K562 (cell line): ENCODE measurements at regions not wholly inside any gene's neighbourhood (a gene's known extent, or its start where the extent isn't known, plus 50 kb on each side); places are given as distances from the start of the nearest gene placed in this dataset.

ENCODE experiments used
- ATAC-seq: fragments of 200-7000 bp; cut with Tn5 transposase; 3 replicates; pipeline ENCODE4 v1.9.1; 2020; ENCODE audit warnings: moderate library complexity
- BruUV-seq: library from RNA; stranded (reverse); fragments of 400-500 nt; replicated peaks from 2 replicates; lab custom pipeline; 2021; lab: Mats Ljungman, UMichigan
- CTCF ChIA-PET: fragments of 300-600 bp; formaldehyde crosslinking; extraction: SDS; loops from one replicate; lab custom pipeline; 2021; ENCODE audit warnings: low intra/inter-chr PET ratio; lab: Yijun Ruan, JAX
- POLR2A ChIA-PET: fragments of 300-600, 350-650 bp; sonication (Branson Sonifier 250); formaldehyde crosslinking; extraction: SDS; loops from one replicate; lab custom pipeline; 2021; ENCODE audit warnings: antibody characterized with exemption, inconsistent platforms; lab: Yijun Ruan, JAX
- DNase-seq, 4 experiments: peaks; one replicate each; pipeline versions ENCODE4 v3.0.0 to v3.0.0-alpha.2; 2011 to 2018; ENCODE audit warnings: low spot score in 3 of 4, mixed read lengths in 3 of 4; ENCODE audit errors: extremely low read depth in 1 of 4
- FAIRE-seq: peaks from 2 replicates; lab custom pipeline; 2011; peaks lifted over from hg19 to GRCh38; lab: Jason Lieb, UNC
- H2AFZ ChIP-seq: 2 replicates; pipeline ENCODE4 v1.6.0; 2011; ENCODE audit warnings: low read depth, low read length, control low read depth, inconsistent platforms
- H3K27ac ChIP-seq: fragments of 200-600 bp; 3 replicates; pipeline ENCODE4 v1.8.0; 2011; ENCODE audit warnings: low read depth, mild to moderate bottlenecking, control low read depth, inconsistent platforms, low read length, moderate library complexity, mixed read lengths; ENCODE audit errors: extremely low read depth
- H3K27me3 ChIP-seq, 2 experiments: fragments of 300-600 bp in 1 of 2; 2 replicates in 1 of 2; 3 replicates in 1 of 2; pipeline versions ENCODE4 v1.6.0 to v1.8.0; 2011; ENCODE audit warnings: inconsistent platforms in 2 of 2, low read length in 2 of 2, mild to moderate bottlenecking in 1 of 2, mixed read lengths in 1 of 2, moderate library complexity in 1 of 2; ENCODE audit not compliant: control insufficient read depth in 2 of 2, insufficient read depth in 2 of 2
- H3K36me3 ChIP-seq: fragments of 300-600 bp; 3 replicates; pipeline ENCODE4 v1.8.0; 2011; ENCODE audit warnings: mild to moderate bottlenecking, low read length, inconsistent platforms; ENCODE audit not compliant: control insufficient read depth, insufficient read depth
- H3K4me1 ChIP-seq, 2 experiments: fragments of 200-600 bp in 1 of 2; replicated peaks in 1 of 2; 2 replicates in 1 of 2; 3 replicates in 1 of 2; pipeline versions ENCODE4 v1.5.1 to v1.8.0; 2011; ENCODE audit warnings: inconsistent platforms in 2 of 2, low read length in 2 of 2, mild to moderate bottlenecking in 1 of 2, mixed read lengths in 1 of 2, moderate library complexity in 1 of 2; ENCODE audit not compliant: control insufficient read depth in 2 of 2, insufficient read depth in 2 of 2
- H3K4me2 ChIP-seq: 2 replicates; pipeline ENCODE4 v1.6.1; 2011; ENCODE audit warnings: low read length, control low read depth, inconsistent platforms, mixed read lengths; ENCODE audit not compliant: insufficient read depth
- H3K4me3 ChIP-seq: fragments of 200-600 bp; sonication (generic), shearing (Covaris generic); 2 replicates; pipeline ENCODE4 v1.5.1; 2016; ENCODE audit warnings: control low read depth, inconsistent platforms
- H3K79me2 ChIP-seq: fragments of 200-600 bp; 3 replicates; pipeline ENCODE4 v1.8.0; 2011; ENCODE audit warnings: low read length, inconsistent platforms; ENCODE audit not compliant: control insufficient read depth, insufficient read depth
- H3K9ac ChIP-seq, 2 experiments: 2 replicates each; pipeline versions ENCODE4 v1.6.0 to v1.6.1; 2011; ENCODE audit warnings: low read depth in 2 of 2, low read length in 2 of 2, control low read depth in 1 of 2, inconsistent platforms in 1 of 2, mild to moderate bottlenecking in 1 of 2, mixed read lengths in 1 of 2; ENCODE audit not compliant: insufficient read depth in 1 of 2
- H3K9me1 ChIP-seq: one replicate; pipeline ENCODE4 v1.6.0; 2011; ENCODE audit warnings: inconsistent platforms, mild to moderate bottlenecking, low read length, moderate library complexity; ENCODE audit not compliant: control insufficient read depth, insufficient read depth
- H3K9me3 ChIP-seq: replicated peaks from 2 replicates; pipeline ENCODE4 v1.5.1; 2011; ENCODE audit warnings: low read depth, low read length, inconsistent platforms; ENCODE audit not compliant: control insufficient read depth, insufficient read depth
- H4K20me1 ChIP-seq: replicated peaks from 2 replicates; pipeline ENCODE4 v1.6.1; 2011; ENCODE audit warnings: low read length, inconsistent platforms, mixed read lengths; ENCODE audit not compliant: control insufficient read depth, insufficient read depth
- CBX3 ChIP-seq, 2 experiments: IDR thresholded peaks; 1 replicate in 1 of 2; 2 replicates in 1 of 2; pipeline ENCODE4 v1.6.1; 2012; ENCODE audit warnings: inconsistent platforms in 2 of 2, low read length in 2 of 2, borderline replicate concordance in 1 of 2, control low read depth in 1 of 2
- IFI16 ChIP-seq: fragments of 250-450 bp; sonication (Bioruptor Pico); IDR thresholded peaks from 2 replicates; pipeline ENCODE4 v2.1.2; 2022; ENCODE audit warnings: mild to moderate bottlenecking, inconsistent platforms
- RBM14 ChIP-seq: fragments of 200-400 bp; formaldehyde crosslinking; IDR thresholded peaks from 2 replicates; pipeline ENCODE4 v1.6.1; 2018; ENCODE audit warnings: low read depth, mild to moderate bottlenecking, low read length, moderate library complexity, borderline replicate concordance; ENCODE audit not compliant: insufficient read depth
- SMARCE1 ChIP-seq: fragments of 450-650 bp; IDR thresholded peaks from 2 replicates; pipeline ENCODE4 v1.7.1; 2016; ENCODE audit warnings: mild to moderate bottlenecking
- WHSC1 ChIP-seq: IDR thresholded peaks from one replicate; pipeline ENCODE4 v1.6.1; 2012; ENCODE audit warnings: low read length, control low read depth, inconsistent platforms
- ZBTB17 ChIP-seq: fragments of 450-650 bp; formaldehyde crosslinking; IDR thresholded peaks from 2 replicates; pipeline ENCODE4 v1.4.0; 2020; ENCODE audit warnings: mild to moderate bottlenecking
- ZC3H4 ChIP-seq: sonication (generic); formaldehyde crosslinking; IDR thresholded peaks from 2 replicates; pipeline ENCODE4 v1.9.0; 2021; ENCODE audit warnings: missing genetic modification reagents, borderline replicate concordance
- ZNF134 ChIP-seq: fragments of 250-450 bp; sonication (Bioruptor Pico); conservative IDR thresholded peaks from 2 replicates; pipeline ENCODE4 v1.4.0; 2020
- ZNF778 ChIP-seq: fragments of 450-650 bp; formaldehyde crosslinking; IDR thresholded peaks from 2 replicates; pipeline ENCODE4 v1.4.0; 2020; ENCODE audit warnings: mild to moderate bottlenecking, moderate library complexity
- WGBS: fragments of 100-300 bp; shearing (Covaris generic); methylation state at CpG from one replicate; pipeline ENCODE4 v1.1.6; 2016; ENCODE audit warnings: low coverage, mixed read lengths; ENCODE audit not compliant: insufficient coverage; ENCODE audit errors: missing lambda C conversion rate; 5-methylcytosine and 5-hydroxymethylcytosine counted together
- in situ Hi-C: fragments of 300-500 bp; cut with MboI; formaldehyde crosslinking; loops from 4 replicates; pipeline ENCODE4 v1.15.0; 2018; ENCODE audit warnings: inconsistent platforms, mixed read lengths
- intact Hi-C: fragments of 100-400 bp; cut with micrococcal nuclease; formaldehyde crosslinking; loops from 2 replicates; pipeline ENCODE4 v1.14.2; 2022
- TF ChIP-seq, protein P1 (sequence below): conservative IDR thresholded peaks from 2 replicates; pipeline ENCODE4 v1.6.1; 2011; ENCODE audit warnings: low read depth, mild to moderate bottlenecking, low read length; ENCODE audit not compliant: control insufficient read depth

DNA sequence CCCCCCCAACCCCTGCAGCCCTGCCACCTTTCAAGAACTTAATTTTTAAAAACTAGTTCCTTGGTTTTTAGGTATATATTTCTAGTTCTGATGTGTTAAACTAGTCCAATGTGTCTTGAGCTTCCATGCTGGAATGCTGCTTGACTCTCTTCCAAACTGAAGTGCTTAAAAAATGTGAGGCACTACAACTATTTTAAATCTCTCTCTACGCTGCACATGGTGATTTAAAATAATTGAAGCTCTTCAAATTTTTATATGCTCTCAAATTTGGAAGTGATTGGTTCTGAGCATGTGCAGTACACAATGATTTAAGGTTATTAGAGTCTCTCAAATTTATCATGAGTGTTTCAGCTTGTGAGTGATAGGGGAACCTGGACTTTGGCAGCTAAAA lies 192.6 kb upstream of the ZEB2 start (continued):
- TF ChIP-seq RBM14 = no peak

DNA sequence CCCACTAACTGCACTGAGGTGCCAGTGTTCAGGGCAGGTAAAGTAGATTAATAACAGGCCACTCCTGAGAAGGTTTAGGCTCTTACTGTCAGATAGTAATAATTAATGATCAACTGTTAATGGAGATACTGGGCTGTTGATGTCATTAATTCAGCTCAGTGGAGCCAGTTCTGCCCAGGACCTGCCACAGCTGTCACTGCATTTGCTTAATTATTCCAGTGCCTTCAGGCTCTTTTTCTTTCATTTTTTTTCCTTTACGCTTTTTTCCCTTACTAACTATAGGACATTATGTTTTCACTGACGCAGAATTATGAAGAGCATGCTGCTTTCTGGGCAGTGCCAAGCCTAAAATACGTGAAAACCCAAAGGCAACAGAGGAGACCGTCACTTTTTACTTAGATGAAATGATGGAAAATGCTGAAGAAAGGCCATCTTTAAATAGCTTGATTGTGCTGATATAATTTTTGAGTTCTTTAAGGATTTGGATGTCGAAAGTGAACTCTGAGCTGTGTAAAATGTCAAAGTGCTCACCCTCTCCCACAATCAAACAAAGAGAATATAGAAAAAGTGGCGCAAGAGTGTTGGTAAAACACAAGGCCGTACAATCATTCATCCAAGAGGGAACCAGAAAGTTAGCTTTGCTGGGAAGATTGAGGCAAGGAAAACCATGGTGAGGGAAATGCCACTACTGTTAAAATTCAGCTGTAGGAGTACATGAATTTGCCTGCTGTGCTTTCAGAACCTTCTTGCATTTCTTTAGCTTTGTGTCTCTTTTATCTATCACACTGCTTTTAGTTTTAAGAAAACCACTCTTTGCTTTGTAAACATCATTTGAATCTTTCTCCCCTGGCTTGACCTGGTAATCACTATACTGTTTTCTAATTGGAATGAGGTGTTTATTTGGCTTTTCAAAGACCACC lies 192.0 kb upstream of the ZEB2 start:
- in situ Hi-C loops = no loop called here
- H3K27me3 ChIP-seq = no peaks in the 10 kb centered on the region
- intact Hi-C loops = no loop called here
- ChIA-PET CTCF (interaction anchor here (0.6 kb wide), 1 partner anchor 80 kb away, joined by 3 read pairs; no protein-coding TSS in a partner anchor), POLR2A (no interaction called here)
- H3K4me2 ChIP-seq = no peak overlapping the region
- TF ChIP-seq SMARCE1 (no peak), IFI16 (CRISPR knock-in tag) (no peak), CBX3 (IDR thresholded peaks at IDR 0.05; ENCODE audit: borderline replicate concordance in 1 of 2, low read length in 2 of 2) (no peak), ZC3H4 (CRISPR knock-in tag) (no peak), ZNF134 (CRISPR knock-in tag) (no peak), RBM14 (no peak), WHSC1 (no peak), ZBTB17 (CRISPR knock-in tag) (no peak), ZNF778 (no peak)
- TF ChIP-seq, protein P1, sequence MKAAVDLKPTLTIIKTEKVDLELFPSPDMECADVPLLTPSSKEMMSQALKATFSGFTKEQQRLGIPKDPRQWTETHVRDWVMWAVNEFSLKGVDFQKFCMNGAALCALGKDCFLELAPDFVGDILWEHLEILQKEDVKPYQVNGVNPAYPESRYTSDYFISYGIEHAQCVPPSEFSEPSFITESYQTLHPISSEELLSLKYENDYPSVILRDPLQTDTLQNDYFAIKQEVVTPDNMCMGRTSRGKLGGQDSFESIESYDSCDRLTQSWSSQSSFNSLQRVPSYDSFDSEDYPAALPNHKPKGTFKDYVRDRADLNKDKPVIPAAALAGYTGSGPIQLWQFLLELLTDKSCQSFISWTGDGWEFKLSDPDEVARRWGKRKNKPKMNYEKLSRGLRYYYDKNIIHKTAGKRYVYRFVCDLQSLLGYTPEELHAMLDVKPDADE = no peak
- no TSS peak for BruUV-seq
- no peaks in the 10 kb centered on the region for H3K79me2 ChIP-seq
- no peaks in the 10 kb centered on the region for H3K9me3 ChIP-seq
- ATAC-seq = no peak
- peak; percentile 44 for FAIRE-seq
- no peaks in the 10 kb centered on the region for H4K20me1 ChIP-seq
- H3K36me3 ChIP-seq = no peaks in the 10 kb centered on the region
- no peaks in the 10 kb centered on the region for H3K9me1 ChIP-seq
- H3K4me1 ChIP-seq = peaks cover 0 to 8% of the 10 kb centered on the region in 2 experiments; a peak in 2 of 5 replicates
- DNase-seq = no peak
- H3K4me3 ChIP-seq = no peak overlapping the region
- no peak overlapping the region for H3K27ac ChIP-seq
- WGBS = 69% methylated on average over 7 of the region's 7 CpGs
- peak overlapping the region; percentile 72 for H2AFZ ChIP-seq
- H3K9ac ChIP-seq = no peak overlapping the region
